ENCODE measurements at regions not wholly inside any gene's neighbourhood (a gene's known extent, or its start where the extent isn't known, plus 50 kb on each side); places are given as distances from the start of the nearest gene placed in this dataset.

DNA sequence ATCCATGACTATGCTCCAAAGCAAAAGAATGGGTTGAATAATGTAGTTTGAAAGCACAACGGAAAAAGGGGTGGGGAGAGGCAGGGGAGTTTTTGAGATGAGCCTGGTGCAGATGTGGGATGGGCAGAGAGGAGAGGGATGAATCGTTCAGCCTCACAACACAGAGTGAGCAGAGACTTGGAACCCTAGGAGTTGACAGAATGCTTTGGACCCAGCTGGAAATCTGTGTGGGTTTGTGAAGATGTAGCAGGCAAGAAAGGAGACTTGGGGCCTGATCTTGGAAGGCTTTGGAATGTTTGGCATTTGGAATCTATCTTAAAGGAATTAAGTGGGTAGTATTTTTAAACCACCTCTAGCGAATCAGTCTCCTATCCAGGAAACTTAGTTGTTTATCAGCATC is 66.0 kb upstream of the KCTD1 start:
- Mint-ChIP-seq H3K4me3 (no peak overlapping the region), H3K4me1 (ENCODE audit: low read depth) (no peaks in the 10 kb centered on the region), H3K9me3 (no peaks in the 10 kb centered on the region), H3K27ac (no peak overlapping the region), H3K27me3 (ENCODE audit: low read depth) (no peaks in the 10 kb centered on the region), H3K36me3 (ENCODE audit: low read depth) (no peaks in the 10 kb centered on the region)
- DNase-seq (ENCODE audit: low spot score): no peak
